HFF-Myc (cell line): ENCODE measurements at regions not wholly inside any gene's neighbourhood (a gene's known extent, or its start where the extent isn't known, plus 50 kb on each side); places are given as distances from the start of the nearest gene placed in this dataset.

Source experiments
- DNase-seq: peaks from one replicate; pipeline ENCODE4 v3.0.0-alpha.2; 2011; ENCODE audit warnings: low read depth; ENCODE audit errors: extremely low read depth
- H3K4me3 ChIP-seq: replicated peaks from 2 replicates; pipeline ENCODE4 v1.5.1; 2011; ENCODE audit warnings: low read depth, mild to moderate bottlenecking, control low read depth, low read length
- CTCF ChIP-seq: IDR thresholded peaks from 2 replicates; pipeline ENCODE4 v1.5.1; 2012; ENCODE audit warnings: mild to moderate bottlenecking, low read depth, low read length, control low read depth; ENCODE audit errors: missing control alignments

GRCh38 chr2:140067661-140068060 lies 1287.5 kb upstream of the NXPH2 start:
- TF ChIP-seq CTCF: no peak
- no peak overlapping the region for H3K4me3 ChIP-seq
- DNase-seq: no peak

GRCh38 chr2:140064243-140064642 lies 1284.1 kb upstream of the NXPH2 start:
- no peak overlapping the region for H3K4me3 ChIP-seq
- DNase-seq: no peak
- no peak for TF ChIP-seq CTCF

GRCh38 chr2:140063356-140063755 lies 1283.2 kb upstream of the NXPH2 start:
- H3K4me3 ChIP-seq: no peak overlapping the region
- no peak for TF ChIP-seq CTCF
- no peak for DNase-seq

- DNase-seq: no peak
- no peak for TF ChIP-seq CTCF
- H3K4me3 ChIP-seq: no peak overlapping the region
These were observed 1281.0 kb upstream of the NXPH2 start for GRCh38 chr2:140061240-140061639.

GRCh38 chr2:140057928-140058327 lies 1277.7 kb upstream of the NXPH2 start:
- TF ChIP-seq CTCF: no peak
- DNase-seq: no peak
- no peak overlapping the region for H3K4me3 ChIP-seq

GRCh38 chr2:140041811-140042210 lies 1261.6 kb upstream of the NXPH2 start:
- no peak for DNase-seq
- H3K4me3 ChIP-seq: no peak overlapping the region
- no peak for TF ChIP-seq CTCF

GRCh38 chr2:140041239-140041638 lies 1261.0 kb upstream of the NXPH2 start:
- no peak for TF ChIP-seq CTCF
- no peak overlapping the region for H3K4me3 ChIP-seq
- DNase-seq: no peak
